ENCODE measurements at regions not wholly inside any gene's neighbourhood (a gene's known extent, or its start where the extent isn't known, plus 50 kb on each side); places are given as distances from the start of the nearest gene placed in this dataset.

DNA sequence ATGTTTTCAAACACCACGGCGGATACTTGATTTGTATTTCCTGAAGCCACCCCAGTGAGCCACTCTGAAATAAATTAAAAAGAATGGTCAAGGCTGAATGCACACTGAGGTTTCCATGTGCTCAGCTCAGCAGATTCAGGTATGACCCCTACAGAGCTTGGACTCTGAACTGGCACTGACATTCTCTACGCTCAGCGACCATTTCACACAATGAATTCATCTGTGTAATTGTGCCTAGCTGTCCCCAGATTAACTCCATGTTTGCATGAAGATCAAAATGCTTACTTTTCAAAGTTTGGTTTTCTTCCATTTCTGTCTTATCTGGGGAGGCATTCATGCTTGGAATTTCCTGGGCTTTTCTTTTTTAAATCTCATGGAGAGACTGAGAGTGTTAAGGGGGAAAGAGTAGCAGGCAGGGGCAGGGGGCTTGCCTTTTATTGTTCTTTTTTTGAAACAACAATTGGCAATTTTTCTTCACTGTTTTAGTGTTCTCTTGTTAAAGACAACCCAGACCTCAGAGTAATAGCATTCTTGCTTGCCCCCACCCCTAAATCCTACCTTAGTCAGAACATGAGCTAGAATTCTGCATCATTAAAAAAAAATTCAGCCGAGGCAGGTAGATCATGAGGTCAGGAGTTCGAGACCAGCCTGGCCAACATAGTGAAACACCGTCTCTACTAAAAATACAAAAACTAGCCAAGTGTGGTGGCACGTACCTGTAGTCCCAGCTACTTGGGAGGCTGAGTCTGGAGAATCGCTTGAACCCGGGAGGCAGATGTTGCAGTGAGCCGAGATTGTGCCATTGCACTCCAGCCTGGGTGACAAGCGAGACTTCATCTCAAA is 85.5 kb upstream of the HNF1B start:
- TF ChIP-seq ZFP30 (CRISPR knock-in tag; IDR thresholded peaks at IDR 0.05), result no peak
- no peak for TF ChIP-seq ARNTL (CRISPR knock-in tag; IDR thresholded peaks at IDR 0.05; ENCODE audit: borderline replicate concordance, low read depth)
- TF ChIP-seq SNAI2 (CRISPR knock-in tag; IDR thresholded peaks at IDR 0.05), result no peak
- TF ChIP-seq, protein P1, sequence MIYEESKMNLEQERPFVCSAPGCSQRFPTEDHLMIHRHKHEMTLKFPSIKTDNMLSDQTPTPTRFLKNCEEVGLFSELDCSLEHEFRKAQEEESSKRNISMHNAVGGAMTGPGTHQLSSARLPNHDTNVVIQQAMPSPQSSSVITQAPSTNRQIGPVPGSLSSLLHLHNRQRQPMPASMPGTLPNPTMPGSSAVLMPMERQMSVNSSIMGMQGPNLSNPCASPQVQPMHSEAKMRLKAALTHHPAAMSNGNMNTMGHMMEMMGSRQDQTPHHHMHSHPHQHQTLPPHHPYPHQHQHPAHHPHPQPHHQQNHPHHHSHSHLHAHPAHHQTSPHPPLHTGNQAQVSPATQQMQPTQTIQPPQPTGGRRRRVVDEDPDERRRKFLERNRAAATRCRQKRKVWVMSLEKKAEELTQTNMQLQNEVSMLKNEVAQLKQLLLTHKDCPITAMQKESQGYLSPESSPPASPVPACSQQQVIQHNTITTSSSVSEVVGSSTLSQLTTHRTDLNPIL (CRISPR knock-in tag; IDR thresholded peaks at IDR 0.05; ENCODE audit: low read depth), result no peak
